GM21619 (cell line): ENCODE measurements at regions not wholly inside any gene's neighbourhood (a gene's known extent, or its start where the extent isn't known, plus 50 kb on each side); places are given as distances from the start of the nearest gene placed in this dataset.

Experiments used
- ATAC-seq: cut with Tn5 transposase; IDR thresholded peaks from one replicate; pipeline ENCODE4 v1.9.1; 2021; ENCODE audit not compliant: unreplicated experiment

DNA sequence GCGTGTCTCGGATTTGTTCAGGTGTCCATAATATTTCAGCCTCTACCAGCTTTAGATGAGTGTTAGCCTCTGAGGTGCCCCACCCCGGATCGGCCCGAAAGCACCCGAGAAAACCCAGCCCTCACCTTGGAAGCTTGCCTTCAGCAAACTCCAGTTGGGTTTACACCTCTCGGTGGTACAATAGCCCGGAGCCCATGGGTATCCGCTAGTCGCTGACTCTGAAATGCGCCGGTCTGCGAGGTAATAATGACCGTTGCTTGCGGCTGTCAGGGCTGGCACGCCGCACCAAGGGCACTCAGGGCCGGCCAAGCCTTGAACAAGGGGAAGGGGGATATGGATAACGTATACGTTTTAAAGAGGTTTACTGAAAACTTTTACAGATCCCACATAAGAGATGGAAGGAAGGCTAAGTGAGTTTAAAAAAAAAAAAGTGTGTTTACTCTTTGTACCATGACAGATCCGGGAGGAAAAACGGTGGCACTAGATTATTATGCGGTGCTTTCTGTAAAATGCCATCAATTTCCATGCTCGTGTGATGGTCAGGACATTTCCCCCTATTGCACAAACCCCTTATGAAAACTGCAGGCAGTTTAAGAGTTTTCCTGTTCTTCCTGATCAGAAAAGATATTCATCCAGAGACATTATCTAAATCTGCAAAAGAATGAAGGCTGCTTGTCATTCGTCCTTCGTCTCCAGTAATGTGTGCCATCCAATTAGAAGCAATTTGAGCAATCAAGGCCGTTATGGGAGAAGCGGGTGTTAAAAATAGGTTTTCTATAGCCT lies 124.2 kb downstream of the TMEM161B start:
- no peak for ATAC-seq

DNA sequence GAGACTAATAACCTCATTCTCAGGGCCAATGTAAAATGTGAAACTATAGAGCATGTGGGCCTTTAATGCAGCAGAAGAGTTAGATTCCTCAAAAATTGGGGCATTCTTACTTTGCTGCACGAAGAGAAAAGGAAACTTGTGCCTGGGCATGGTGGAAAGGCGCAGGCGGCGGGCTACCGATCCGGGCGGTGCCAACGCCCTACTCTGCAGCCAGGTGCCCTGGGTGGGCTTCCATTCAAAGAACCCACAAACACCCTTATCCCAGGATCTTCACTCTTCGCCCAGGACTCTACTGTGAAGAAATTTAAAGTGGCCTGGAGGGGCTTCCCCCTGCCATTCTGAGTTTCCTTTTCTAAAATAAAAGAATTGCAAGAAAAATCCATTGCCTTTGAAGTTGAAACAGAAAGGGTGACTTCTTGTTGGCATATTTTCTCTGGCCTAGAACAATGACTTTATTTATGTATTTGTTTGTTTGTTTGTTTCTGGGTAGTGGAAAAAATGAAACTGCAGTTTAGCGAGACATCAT lies 124.9 kb downstream of the TMEM161B start:
- ATAC-seq = no peak

DNA sequence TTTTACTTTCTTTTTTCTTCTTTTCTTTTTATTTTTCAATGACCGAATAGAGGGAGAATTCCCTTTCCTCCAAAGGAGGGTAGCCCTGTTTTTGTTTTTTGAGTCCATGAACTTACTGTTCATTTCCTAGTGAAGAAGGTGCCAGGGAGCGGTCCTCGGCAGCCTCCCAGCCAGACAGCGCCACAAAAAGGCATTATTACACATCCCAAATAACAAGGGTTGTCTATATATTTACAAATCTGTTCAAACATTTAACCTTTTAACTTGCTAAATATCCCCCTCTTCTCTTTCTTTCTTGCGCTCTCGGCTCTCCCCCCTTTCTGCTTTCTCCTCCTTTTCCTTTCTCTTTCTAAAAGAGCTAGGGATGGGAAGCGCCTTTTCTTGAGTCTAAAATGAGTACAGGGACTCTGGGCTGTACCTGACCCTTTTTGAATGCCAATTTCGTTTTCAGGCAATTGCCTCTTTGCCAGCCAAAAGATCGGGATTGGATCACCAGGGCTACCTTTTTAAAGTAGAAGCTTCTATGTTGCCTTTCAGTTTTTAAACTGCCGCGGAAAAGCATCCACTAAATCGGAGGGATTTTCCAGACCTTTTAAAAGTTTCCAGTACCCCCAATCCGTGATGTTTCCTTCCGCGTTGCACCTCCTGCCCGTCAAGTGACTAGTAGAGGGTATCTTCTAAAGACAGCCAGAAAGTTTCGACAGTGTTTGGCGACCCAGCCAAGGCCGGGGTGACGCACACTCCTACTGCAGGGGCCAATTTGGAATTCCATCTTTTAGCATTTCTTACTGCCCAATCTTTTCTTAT lies 125.6 kb downstream of the TMEM161B start:
- no peak for ATAC-seq

DNA sequence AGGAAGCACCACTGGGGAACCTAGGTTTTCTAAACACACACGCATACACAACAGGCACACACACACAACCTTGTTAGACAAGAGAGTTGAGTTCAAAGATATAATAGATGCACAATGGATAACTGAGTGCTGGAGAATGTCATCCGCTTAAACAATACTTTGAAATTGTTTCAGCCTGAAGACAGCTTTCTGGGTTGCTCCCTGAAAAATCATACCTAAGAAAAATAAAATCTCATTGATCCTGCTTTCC lies 126.1 kb downstream of the TMEM161B start:
- no peak for ATAC-seq

DNA sequence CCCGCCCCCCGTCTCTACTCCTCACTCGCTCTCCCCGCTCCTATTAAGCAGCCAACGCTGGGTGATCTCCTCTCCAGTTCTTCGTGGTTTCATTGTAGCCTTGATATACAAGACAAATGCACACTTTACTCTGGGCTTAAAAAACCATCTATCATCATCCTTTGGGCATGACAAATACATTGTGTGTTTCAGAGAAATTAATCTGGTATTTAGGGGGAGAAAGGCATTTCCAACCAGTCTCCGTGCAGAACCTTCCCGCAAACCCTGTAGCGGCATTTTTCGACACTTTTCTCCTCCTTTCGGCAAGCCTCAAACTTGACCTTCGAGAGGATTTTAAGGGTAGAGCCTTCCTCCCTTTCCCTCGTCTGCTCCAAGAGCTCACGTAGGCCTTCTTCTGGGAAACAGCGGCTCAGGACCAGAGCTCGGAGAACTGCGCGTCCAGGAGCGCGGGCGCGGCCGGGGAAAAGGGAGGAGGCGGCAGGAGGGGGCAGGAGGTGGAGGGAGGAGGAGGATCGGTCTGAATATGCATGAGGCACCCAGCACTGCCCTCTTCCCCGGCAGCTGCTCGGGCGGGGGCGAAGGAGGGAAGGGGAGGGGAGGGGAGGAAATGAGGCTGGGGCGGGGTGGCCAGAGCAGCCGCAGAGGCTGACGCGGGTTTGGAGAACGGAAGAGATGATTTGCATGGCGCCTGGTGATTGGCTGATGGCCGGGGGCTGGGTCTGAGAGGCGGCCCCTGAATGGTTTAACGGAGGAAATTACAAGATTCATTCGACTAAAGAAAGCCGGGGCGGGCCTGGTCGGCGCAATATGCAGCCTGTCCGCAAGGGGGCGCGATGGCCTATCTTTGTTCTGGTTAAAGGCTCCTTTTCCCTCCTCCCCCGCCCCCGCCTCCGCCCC lies 127.5 kb downstream of the TMEM161B start:
- ATAC-seq = peak; percentile 95

DNA sequence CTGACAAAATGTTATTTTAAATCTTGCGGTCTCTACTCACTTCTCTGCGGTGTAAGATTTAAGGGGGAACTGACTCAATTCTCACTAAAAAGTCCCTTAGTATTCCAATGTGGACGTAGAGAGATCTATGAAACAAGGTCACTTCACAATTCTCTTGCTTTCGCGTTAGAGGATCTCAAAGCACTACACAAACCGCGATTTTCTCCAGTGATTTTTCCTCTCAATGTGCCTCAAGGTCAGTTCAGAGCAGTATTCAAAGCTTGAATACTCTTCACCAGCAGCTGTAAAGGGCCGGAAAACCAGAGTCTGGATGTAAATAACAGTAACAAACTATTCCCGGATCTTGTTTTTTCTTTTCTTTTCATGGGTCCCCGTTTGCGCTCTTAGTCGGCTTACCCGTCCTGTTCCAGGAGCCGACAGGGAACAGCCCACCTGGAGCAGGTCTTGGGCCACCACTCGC lies 128.2 kb downstream of the TMEM161B start:
- ATAC-seq = no peak

DNA sequence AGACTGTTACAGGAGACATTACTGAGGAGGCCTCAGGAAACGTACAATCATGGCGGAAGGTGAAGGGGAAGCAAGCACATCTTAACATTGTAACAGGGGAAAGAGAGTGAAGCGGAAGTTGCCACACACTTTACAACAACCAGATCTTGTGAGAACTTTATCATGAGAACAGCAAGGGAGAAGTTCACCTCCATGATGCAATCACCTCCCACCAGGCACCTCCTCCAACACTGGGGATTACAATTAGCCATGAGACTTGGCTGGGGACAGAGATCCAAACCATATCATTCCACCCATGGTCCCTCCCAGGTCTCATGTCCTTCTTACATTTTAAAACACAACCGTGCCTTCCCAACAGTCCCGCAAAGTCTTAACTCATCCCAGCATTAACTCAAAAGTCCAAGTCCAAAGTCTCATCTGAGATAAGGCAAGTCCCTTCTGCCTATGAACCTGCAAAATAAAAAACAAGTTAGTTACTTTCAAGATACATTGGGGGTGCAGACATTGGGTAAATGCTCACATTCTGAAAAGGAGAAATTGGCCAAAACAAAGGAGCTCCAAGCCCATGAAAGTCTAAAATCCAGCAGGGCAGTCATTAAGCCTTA lies 138.3 kb downstream of the TMEM161B start:
- no peak for ATAC-seq

DNA sequence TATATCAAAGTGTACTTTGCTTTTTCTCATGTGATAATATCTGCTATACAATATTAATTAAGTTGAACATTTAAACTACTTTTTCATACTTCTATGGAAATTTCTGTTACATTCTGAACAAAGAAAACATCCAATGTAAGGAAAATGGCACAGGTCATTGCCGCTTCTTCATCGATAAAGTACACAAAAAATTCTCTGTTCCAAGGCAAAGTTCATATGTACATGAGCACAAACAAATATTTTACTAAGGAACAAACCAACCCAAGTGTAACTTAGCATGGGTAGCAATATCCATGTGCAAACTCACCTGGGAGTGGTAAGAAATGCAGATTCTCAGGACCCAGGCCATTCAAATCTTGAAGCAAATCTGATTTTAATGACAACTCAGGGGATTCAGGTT lies 139.8 kb downstream of the TMEM161B start:
- no peak for ATAC-seq

DNA sequence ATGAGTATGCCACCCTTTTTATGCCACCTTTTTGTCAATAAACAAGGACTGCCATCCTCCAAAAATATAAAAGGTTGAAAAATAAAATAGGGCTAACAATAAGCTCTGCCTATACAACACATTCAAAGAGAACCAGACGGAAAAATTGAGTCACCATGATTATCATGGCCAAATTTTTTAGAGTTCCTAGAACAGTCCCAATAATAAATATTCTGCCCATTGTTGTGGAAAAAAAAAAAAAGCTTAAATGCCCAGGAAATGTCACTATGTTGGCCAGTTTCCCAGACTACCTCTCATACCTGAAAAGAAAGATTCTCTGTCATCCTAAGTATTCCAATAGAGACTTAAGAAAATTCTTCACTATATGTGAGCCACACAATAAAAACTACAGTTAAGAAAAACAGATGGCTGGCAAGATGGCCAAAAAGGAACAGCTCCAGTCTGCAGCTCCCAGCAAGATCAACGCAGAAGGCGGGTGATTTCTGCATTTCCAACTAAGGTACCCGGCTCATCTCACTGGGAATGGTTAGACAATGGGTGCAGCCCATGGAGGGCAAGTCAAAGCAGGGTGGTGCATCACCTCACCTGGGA lies 149.0 kb downstream of the TMEM161B start:
- ATAC-seq = no peak

DNA sequence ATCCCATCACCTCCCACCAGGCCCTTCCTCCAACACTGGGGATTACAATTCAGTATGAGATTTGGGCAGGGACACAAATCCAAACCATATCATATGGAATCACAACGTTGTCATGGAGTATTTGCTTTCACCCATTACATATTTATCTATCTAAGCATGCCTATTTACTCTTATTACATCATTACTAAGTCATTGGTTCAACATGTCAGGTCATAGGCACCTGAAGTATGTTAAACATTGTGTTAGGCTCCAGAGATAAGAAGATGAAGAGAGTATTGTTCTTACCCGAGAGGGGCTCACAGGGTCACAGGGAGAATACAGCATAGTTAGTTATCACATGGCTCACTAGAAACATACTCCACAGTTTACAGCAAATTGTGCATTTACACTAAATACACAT lies 150.5 kb downstream of the TMEM161B start:
- ATAC-seq = no peak

DNA sequence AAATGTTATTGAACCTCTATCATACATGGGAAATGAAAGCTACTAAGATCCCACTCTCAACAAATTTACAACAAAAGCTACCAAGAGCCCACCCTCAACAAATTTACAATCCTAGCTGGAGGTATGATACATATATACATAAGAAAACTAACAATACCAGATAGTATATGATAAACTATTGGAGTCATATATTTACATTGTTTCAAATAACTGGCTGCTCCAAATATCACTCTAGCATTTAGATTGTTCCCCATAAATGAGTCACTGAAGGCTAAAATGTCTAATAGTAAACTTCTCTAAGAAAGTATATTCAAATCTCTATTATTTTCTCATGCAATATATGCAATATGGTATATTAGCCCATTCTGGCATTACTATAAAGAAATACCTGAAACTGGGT lies 151.1 kb downstream of the TMEM161B start:
- ATAC-seq = no peak

DNA sequence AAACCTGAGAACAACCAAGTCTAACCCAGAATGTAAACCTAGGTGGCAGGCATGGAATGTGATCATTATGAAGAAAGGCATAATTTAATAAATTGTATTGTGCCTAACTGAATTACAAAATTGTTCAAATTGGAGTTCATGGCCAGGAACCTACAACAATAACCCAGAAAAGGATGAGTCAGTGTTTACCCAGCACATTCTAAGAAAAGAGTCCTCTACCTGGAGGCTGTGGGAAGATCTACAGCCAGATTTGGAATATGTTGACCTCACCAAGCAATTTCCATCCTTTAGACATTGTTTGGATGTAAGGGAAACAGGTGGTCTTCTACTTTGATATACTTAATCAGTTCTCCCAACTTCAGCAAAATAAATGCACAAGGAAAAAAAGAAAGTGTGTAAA lies 152.2 kb downstream of the TMEM161B start:
- no peak for ATAC-seq

DNA sequence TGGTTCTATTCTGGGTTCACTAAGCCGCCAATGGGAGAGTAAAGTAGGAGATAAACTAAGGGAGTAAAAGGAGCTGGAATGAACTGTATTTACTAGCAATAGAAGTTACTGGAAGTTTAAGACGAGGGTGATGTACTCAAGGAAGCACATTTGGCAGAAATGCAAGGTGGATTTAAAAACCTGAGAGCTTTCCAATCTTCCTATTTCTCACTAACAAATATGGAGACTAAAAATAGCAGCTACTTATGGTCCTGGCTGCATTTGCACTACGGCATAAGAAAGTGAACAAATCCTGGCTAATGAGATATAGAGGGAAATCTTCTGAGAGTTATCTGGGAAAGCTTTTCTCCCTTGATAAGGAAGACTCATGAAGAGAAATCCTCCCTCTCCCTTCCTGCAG lies 153.4 kb downstream of the TMEM161B start:
- ATAC-seq = no peak

DNA sequence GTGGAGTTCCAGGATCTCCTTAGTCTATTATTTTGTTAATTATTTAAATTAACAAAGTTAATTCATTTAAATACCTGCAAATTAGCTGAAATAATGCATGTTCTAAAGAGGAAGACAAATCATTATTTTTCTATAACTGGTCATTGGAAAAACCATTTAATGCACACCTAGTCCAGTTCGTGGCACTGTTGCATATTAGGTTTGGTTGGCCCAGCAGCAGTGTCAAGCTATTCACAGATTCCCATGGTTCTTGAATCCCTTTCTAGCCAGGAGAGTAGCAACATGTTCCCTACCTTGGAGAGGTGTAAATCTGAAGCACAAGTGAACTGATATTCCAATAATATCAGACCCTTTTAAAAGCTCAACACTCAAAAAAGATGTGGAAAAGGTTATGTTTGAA lies 155.2 kb downstream of the TMEM161B start:
- no peak for ATAC-seq

DNA sequence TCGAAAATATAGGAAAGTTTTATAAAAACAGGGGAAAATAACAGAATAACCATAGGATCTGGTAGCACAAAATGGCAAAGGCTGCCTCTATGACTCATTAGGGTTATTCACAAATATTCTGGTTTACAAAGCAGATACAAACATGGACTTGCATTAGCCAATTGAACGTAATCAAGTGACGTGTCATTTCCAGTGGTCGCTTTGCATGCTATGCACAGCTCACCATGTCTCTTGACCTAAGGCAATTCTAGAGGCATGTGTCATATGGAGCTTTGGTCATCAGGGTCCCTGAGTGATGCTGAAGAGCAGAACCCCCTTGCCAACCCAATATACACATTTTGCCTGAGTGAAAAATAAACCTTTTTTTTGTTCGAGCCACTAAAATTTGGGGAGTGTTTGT lies 158.8 kb downstream of the TMEM161B start:
- no peak for ATAC-seq

DNA sequence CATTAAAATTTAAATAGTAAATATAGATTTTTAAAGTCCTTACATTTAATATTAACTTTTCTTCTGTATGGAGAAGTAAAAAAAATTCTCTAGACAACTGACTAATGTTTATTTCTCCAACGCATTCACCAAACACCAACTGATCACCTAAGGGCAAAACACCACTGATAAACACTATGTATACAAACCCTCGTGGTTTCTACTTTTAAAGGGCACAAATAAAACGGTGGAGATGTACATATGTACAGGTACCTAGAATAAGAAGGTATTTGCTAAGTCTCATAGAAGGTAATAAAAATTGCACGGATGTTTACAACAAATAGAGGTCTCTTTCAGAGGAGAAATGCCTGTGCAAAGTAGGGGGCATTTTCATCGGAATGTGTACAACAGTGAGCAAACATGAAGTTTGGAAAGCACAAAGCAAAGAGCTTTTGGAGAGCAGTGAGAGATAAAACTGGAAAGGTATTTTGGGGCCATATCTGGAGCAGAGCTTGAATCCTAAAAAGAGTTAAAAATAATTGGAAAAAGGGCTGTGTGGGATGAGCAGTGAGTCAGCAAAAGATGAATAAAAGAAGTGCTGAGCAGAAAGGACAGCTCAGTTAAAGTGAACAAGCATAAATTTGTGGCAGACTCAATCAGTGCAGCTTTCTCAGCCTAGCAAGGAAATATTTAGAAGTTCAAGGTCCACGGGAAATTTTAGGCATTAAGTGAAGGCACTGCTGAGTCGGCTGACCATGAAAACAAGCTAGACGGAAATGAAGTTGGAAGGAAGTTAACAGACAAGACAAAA lies 160.0 kb downstream of the TMEM161B start:
- no peak for ATAC-seq

DNA sequence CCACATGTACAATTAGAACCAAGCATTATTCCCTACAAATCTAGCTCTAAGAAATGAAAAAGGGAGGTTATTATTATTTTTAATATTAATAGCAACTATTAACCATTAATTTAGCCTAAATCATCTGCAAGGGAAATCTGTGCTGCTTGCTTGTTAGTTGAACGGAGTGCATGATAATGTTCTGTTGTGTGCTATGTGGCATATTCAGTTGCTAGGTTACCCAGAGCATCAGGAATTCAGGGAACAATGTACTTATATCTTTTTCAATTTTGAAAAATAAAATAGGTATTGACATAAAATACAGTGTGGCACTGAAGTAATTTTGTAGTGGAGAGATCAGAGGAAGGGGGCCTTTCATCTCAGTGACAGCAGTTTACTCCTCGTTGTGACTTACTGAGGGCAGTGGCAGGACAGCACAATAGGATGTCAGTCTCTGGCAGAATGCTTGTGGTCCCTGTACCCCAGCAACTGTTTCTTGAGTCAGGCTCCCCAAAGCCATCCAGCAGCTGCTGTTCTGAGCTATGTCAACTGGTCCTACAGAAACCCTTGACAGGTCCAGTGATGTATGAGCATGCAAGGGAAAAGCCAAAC lies 173.6 kb downstream of the TMEM161B start:
- no peak for ATAC-seq

DNA sequence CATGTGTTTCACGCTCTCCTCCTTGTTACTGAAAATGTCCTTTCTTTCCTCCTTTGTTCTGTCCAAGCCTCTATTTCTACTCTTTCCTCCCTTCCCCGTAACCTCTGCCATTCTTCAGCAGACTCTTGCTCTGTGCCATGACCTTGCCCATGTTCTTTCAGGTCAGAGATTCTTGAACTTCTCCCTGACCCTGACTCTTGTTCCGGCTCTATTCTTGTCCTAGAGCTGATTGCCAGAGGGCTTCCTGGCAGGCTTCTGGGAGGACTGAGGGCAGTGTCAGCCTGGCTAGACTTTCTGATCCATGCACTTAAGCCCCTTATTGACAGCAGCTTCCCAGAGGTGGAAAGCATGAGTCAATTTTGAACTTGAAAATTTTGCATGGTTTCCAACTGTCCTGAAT lies 174.2 kb downstream of the TMEM161B start:
- no peak for ATAC-seq

DNA sequence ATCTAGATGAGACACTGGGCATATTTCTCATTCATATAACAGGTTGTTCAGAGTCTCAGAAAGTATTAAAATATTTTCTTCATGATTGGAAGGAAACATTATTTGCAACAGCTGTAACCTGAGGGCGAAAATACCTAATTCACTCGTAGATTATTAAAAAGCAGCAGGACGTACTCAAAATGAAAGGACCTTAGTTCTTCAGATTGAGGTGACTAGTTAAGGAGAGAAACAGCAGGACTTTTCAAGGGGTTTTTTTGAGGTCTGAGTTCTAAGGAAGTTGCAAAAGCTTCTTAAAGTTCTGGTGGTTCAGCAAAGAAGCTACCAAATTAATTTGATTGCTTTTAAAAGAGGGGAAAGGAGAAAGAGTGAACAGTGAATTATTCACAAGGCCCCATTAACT lies 174.9 kb downstream of the TMEM161B start:
- ATAC-seq = peak; percentile 56
